Posterior cingulate gyrus (tissue), 11 donors: ENCODE measurements at regions not wholly inside any gene's neighbourhood (a gene's known extent, or its start where the extent isn't known, plus 50 kb on each side); places are given as distances from the start of the nearest gene placed in this dataset.
"Not testable (repeated sequence)": the region's sequence is repeated elsewhere in the genome, so short reads cannot be mapped to it uniquely, and the experiment has no call there.

ENCODE experiments used
- DNase-seq, 10 donors: peaks; one replicate each; pipeline versions ENCODE4 v3.0.0 to v3.0.0-alpha.2; 2020 to 2021; ENCODE audit warnings: mixed read lengths in 3 of 10
- intact Hi-C: fragments of 100-400 bp; cut with DNase I; formaldehyde crosslinking; loops from one replicate; pipeline ENCODE4 v1.15.1; 2023

GRCh38 chr4:156556336-156556735, 415.3 kb downstream of the PDGFC start:
- intact Hi-C loops = no loop called here
- DNase-seq = no peak

DNA sequence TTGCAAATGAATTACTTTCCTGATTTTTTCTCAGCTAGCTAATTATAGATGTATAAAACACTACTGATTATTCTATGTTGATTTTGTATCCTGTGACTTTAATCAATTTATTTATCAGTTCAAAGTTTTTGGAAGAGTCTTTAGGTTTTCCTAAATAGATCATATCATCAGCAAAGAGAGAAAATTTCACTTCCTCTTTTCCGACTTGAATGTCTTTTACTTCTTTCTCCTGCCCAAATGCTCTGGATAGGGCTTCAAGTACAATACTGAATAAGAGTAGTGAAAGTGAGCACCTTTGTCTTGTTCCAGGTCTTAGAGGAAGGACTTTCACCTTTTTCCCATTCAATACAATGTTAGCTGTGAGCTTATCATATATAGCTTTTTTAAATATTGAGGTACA, 417.9 kb downstream of the PDGFC start:
- no peak for DNase-seq
- intact Hi-C loops = no loop called here

DNA sequence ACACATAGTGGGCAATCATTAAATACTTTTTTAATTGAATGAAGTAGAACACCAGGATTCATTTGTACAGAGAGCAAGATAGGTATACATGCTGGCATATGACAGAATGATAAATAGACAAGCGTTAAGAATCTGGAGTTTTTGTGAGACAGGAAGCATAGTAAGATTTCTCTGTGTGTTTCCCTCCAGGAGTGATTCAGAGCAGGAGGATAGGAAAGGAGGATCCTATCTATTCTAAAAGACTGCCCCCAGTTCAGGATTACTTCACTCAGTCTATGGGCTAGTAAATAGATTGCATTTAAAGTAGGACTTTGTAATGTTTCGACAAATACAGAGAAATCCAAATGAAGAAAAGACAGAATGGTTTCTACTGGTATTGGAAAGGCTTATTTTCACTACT, 423.7 kb downstream of the PDGFC start:
- intact Hi-C loops = no loop called here

DNA sequence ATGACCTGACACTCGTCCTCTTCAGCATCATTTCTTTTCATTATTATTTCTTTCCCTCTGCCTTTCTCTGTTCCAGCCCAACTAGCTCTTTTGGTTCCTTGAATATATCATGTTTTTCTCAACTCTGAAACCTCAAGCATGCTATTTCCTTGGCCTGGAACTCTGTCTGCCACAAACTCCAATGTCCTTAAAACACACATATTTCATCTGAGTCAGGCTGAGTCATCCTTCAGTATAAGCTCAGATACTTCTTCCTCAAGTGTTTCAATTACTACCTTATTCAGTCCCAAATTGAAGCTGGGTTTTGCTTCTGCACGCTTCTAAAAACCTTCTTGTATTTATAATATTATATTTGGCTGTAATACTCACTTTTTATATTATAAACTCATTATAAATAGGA, 424.2 kb downstream of the PDGFC start:
- intact Hi-C loops = no loop called here
- no peak for DNase-seq

More for the DNA sequence above, 423.7 kb downstream of the PDGFC start:
- no peak for DNase-seq

GRCh38 chr4:156545003-156545785, 426.4 kb downstream of the PDGFC start:
- no peak for DNase-seq
- intact Hi-C loops = no loop called here

GRCh38 chr4:156539376-156539775, 432.2 kb downstream of the PDGFC start:
- no peak for DNase-seq
- intact Hi-C loops = no loop called here

GRCh38 chr4:156538651-156539257, 432.8 kb downstream of the PDGFC start:
- no peak for DNase-seq
- intact Hi-C loops = no loop called here

- no peak for DNase-seq
- intact Hi-C loops = no loop called here
These were observed 433.4 kb downstream of the PDGFC start for GRCh38 chr4:156538210-156538609.

DNA sequence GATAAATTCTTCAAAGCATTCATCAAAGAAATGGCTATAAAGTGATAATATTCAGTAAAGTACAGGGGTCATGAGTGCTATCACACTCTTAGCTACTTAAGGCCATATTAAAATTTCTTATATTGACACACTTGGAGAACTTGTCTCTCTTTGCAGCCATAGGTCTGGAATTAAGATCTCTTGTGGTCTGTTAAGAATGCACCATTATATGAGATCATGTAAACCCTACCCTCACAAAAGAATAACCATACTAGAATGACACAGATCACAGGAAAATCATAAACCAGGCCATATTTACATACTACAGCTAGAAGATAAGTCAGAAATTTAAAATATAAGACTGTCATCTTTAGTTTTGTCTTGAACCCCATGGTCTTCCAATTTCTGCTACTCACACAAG, 434.3 kb downstream of the PDGFC start:
- intact Hi-C loops = no loop called here
- DNase-seq = no peak

GRCh38 chr4:156536661-156537060, 434.9 kb downstream of the PDGFC start:
- DNase-seq = no peak

GRCh38 chr4:156534205-156534604, 437.4 kb downstream of the PDGFC start:
- intact Hi-C loops = no loop called here

More at GRCh38 chr4:156536661-156537060, 434.9 kb downstream of the PDGFC start:
- intact Hi-C loops = no loop called here

DNA sequence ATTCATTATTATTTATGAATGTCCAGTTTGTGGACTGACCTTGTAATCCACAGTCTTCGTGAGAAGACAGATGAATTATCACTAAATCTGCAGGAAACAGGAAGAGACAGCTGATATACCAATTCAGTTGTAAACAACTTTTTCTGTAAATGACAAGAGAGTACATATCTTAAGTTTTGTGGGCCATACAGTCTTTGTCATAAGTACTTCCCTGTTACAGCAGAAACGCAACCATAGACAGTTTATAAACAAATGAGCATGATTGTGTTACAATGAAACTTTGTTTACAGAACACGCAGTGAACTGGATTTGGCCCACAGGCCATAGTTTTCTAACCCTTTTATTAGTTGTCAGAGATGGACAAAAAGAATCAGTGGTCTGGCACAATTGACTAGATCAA, 443.4 kb downstream of the PDGFC start:
- DNase-seq = no peak
- intact Hi-C loops = no loop called here

More at GRCh38 chr4:156534205-156534604, 437.4 kb downstream of the PDGFC start:
- no peak for DNase-seq

DNA sequence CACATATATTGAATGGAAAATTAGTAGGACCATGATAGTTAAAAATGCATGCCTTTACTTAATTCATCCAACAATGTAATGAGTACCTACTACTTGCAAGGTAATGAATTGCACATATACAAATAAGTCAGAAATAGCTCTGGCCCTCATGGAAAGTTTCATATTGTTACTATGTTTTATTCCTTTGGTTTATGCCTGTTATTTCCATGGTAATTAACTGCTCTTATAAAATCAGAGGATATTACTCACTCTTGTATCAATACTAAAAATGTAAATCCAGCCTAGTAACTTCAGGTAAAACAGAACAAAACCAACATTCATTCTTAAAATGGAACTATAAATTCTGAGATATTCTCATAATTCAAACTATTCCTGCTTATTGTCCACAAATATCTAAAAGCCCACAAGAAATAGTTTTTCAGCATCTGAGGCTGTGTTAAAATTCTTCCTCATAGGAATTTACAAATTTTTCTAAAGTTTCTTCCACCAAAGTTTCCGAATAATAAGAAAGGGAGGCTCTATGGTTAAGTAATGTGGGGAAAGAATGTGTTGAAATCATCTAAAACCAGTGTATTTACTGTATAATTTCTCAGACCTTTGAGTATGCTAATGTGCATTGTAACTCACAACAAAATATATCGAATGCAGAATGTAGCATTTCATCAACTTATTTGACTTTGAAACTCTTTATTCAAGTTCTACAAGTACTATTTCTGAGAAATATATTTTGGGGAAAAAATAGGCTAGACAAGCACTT, 444.2 kb downstream of the PDGFC start:
- no peak for DNase-seq
- intact Hi-C loops = no loop called here

DNA sequence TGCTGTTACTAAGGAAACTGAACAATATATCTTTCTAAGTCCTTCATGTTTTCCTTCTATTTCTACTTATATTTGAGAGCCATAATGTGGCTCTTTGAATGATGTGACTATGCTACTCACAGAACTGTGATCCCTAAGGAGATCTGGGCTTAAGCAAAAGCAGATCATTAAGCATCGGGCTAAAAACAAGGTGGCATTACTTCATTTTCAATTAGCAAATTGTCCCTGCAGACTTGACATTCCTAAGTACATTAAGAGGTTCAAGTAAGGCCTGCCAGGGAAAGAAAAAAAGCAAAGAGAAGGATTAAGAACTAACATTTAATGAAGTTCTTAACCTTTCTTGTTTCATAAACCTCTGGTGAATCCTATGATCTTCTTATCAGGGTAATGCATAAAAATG, 447.6 kb downstream of the PDGFC start:
- intact Hi-C loops = no loop called here

GRCh38 chr4:156523492-156523891, 448.1 kb downstream of the PDGFC start:
- intact Hi-C loops = no loop called here
- no peak for DNase-seq

More for the DNA sequence above, 447.6 kb downstream of the PDGFC start:
- DNase-seq = no peak

DNA sequence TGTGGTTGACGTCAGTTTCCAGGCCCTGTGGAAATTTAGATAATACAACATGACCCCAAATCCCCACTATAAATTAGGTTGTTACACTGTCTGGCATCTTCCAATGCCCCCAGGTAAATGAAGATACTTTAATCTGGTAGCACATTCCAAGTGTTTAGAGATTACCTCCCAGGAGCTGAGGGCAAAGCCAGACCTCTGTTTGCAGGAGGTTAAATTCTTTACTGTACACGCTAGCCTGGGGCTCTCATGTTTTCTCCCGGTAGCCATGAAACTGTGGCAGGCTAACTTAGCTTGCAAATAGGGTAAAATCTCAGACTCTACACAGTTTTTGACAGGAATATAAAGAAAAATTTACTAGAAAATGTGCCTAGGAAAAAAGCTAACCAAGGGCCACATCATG, 450.0 kb downstream of the PDGFC start:
- no peak for DNase-seq
- intact Hi-C loops = no loop called here

DNA sequence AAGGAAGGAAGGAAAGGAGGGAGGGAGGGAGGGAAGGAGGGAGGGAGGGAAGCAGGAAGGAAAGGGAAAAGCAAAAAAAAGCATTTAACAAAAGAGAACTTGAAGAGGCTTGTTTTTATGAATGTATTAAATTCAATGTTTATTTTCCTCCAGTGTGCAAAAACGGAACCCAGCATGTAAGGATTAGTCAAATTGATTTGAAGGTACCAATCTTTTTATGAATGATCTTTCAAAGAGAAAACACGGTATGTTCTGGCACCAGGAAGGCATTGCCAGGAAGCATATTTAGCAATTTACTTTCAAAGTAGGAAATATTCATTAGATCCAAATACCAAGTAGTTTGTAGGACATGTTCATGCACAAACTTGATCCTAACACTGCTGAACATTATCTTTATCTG, 453.6 kb downstream of the PDGFC start:
- no peak for DNase-seq
- intact Hi-C loops = no loop called here

DNA sequence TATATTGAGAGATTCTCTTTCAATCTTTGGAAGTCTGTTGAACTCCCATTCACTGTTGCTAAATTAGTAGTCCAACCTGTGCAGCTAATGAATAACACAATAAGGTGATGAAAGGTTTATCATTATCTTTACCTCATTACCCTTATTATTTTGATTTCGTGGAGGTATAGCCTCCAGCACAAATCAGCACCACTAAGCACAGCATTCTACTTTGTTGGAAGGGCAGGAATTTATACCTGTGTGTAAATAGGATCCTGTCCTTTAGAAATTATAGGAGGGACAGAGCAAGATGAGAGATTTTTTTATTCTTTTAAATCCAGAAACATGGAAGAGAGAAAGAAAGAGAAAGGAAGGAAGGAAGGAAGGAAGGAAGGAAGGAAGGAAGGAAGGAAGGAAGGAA, 454.1 kb downstream of the PDGFC start:
- no peak for DNase-seq
- intact Hi-C loops = no loop called here

- intact Hi-C loops = no loop called here
- DNase-seq = no peak
These were observed 454.9 kb downstream of the PDGFC start for GRCh38 chr4:156516698-156517097.

DNA sequence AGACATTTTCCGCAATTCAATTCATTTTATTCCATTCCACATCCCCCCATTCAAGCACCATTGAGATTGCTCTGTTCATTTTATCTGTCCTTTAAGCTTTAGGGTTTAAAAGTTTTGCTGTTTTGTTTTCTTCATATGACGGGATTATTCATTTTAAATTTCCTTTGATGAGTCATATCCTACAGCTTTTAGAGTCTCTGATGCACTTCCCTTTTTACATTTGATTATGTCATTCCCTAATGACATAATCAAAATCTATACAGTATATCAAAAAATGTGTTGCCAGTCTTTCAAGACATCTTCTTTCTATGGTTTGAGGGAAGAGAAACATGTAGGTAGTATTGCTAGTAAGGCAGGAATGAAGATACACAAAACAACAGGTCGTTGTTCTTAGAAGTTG, 456.3 kb downstream of the PDGFC start:
- DNase-seq = no peak
- intact Hi-C loops = no loop called here

DNA sequence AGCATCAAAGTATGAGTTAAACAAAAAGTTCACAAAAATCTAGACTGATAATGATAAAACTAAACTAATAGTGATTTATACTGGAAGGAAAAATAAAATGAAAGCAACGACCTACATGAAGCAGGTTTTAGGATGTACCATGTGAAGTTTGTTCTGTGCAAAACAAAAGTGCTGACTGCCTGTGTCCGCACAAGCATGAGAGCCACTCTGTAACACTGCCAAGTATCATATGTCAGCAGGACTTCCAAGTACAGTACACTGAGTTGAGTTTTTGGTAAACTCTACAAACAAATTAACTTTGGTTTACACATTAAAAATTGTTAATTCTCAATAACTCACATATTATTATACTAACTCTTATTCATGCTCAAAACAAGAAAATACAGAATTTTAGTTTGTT, 459.0 kb downstream of the PDGFC start:
- no peak for DNase-seq
- intact Hi-C loops = no loop called here

DNA sequence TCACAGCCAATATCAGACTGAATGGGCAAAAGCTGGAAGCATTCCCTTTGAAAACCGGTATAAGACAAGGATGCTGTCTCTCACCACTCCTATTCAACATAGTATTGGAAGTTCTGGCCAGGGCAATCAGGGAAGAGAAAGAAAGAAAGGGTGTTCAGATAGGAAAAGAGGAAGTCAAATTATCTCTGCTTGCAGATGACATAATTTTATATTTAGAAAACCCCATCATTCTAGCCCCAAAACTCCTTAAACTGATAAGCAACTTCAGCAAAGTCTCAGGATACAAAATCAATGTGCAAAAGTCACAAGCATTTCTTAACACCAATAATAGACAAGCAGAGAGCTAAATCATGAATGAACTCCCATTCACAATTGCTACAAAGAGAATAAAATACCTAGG, 461.7 kb downstream of the PDGFC start:
- intact Hi-C loops, DNase-seq: not testable (repeated sequence)
